Cardiac fibroblast (primary cell): ENCODE measurements at regions not wholly inside any gene's neighbourhood (a gene's known extent, or its start where the extent isn't known, plus 50 kb on each side); places are given as distances from the start of the nearest gene placed in this dataset.
A peak's percentile ranks its signal among the peaks of the same experiment; 100 is the strongest.

ENCODE experiments used
- DNase-seq, 2 donors: peaks; one replicate each; pipeline versions ENCODE4 v3.0.0 to v3.0.0-alpha.2; 2010; ENCODE audit warnings: low read depth in 2 of 2
- H3K4me3 ChIP-seq, 2 donors: replicated peaks in 1 of 2; 1 replicate in 1 of 2; 2 replicates in 1 of 2; pipeline ENCODE4 v1.5.1; 2011; ENCODE audit warnings: low read depth in 2 of 2, low read length in 2 of 2, mild to moderate bottlenecking in 2 of 2, moderate library complexity in 1 of 2
- TF ChIP-seq, protein P1 (sequence below): IDR thresholded peaks from one replicate; pipeline ENCODE4 v1.5.1; 2011; ENCODE audit warnings: low read depth, mild to moderate bottlenecking, low read length, inconsistent platforms

GRCh38 chr9:16143310-16143709, 590.5 kb downstream of the CCDC171 start:
- TF ChIP-seq, protein P1, sequence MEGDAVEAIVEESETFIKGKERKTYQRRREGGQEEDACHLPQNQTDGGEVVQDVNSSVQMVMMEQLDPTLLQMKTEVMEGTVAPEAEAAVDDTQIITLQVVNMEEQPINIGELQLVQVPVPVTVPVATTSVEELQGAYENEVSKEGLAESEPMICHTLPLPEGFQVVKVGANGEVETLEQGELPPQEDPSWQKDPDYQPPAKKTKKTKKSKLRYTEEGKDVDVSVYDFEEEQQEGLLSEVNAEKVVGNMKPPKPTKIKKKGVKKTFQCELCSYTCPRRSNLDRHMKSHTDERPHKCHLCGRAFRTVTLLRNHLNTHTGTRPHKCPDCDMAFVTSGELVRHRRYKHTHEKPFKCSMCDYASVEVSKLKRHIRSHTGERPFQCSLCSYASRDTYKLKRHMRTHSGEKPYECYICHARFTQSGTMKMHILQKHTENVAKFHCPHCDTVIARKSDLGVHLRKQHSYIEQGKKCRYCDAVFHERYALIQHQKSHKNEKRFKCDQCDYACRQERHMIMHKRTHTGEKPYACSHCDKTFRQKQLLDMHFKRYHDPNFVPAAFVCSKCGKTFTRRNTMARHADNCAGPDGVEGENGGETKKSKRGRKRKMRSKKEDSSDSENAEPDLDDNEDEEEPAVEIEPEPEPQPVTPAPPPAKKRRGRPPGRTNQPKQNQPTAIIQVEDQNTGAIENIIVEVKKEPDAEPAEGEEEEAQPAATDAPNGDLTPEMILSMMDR, result no peak
- no peak overlapping the region for H3K4me3 ChIP-seq
- DNase-seq, result no peak

- TF ChIP-seq, protein P1, result no peak
- H3K4me3 ChIP-seq, result no peak overlapping the region
- no peak for DNase-seq
Measured at GRCh38 chr9:16143947-16144890, 591.4 kb downstream of the CCDC171 start.

GRCh38 chr9:16145196-16145950, 592.5 kb downstream of the CCDC171 start:
- DNase-seq, result no peak
- H3K4me3 ChIP-seq, result no peak overlapping the region
- TF ChIP-seq, protein P1, result no peak

DNA sequence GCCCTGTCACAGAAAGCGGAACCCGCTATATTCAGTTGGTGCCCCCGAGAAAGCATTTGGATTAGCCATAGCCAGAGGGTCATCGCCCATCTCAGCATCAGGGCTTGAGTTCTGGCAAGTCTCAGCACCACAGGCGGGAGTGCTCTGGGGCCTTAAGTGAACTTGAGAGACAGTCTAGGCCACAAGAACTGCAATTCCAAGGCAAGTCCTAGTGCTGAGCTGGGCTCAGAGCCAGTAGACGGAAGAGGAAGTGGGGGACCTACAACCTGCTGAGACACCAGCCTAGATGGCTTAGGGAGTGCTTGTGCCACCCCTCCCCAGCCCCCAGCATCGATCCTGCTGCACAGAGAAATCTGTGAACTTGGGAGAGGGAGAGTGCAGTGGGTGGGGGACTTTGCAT, 594.9 kb downstream of the CCDC171 start:
- TF ChIP-seq, protein P1, result no peak
- no peak overlapping the region for H3K4me3 ChIP-seq
- no peak for DNase-seq

GRCh38 chr9:16150501-16150900, 597.7 kb downstream of the CCDC171 start:
- H3K4me3 ChIP-seq, result no peak overlapping the region
- TF ChIP-seq, protein P1, result no peak
- DNase-seq, result peak; percentile 42 to 75

DNA sequence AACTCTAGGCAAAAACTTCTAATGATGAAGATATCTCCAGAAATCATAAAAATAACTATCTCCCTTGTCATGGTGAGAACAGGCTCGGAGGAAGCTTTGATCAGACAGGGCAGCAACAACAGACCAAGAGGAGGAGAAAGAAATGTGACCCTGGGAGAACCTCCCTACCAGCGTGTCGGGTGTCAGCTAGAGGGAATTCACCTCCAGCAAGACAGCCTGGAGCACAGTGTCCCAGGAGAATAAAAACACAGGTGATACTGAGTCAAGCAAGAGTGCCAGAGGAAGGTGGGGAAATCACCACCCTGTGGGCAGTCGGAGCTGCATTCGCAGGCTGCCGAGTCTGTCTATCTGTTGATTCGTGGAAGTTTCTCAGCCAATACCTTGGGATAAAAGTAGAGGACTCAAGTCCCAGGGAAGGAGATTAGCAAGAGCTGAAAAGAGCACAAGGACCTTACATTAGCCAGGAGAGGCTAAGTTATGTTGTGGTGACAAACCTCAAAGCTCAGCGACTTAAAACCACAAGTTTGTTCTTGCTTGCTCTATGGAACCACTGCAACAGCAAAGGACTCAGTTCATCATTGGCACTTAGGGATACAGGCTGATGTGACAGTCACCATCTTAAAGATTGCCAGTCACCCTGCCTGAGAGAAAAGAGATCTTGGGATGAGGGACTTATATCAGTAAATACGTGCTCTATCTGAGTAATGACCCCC, 598.3 kb downstream of the CCDC171 start:
- TF ChIP-seq, protein P1, result no peak
- no peak for DNase-seq

More for the DNA sequence above, 598.3 kb downstream of the CCDC171 start:
- no peak overlapping the region for H3K4me3 ChIP-seq
